ENCODE measurements at regions not wholly inside any gene's neighbourhood (a gene's known extent, or its start where the extent isn't known, plus 50 kb on each side); places are given as distances from the start of the nearest gene placed in this dataset.

GRCh38 chr18:28855989-28856388 is 679.1 kb upstream of the CDH2 start:
- TF ChIP-seq CTCF (IDR thresholded peaks at IDR 0.05; ENCODE audit: borderline replicate concordance, extremely low read depth, low read length, poor library complexity, severe bottlenecking) (no peak), EZH2 (IDR thresholded peaks at IDR 0.05; ENCODE audit: borderline replicate concordance, low read depth, low read length, severe bottlenecking) (no peak)
